Right ventricle myocardium inferior (tissue), 1 donor: ENCODE measurements at regions not wholly inside any gene's neighbourhood (a gene's known extent, or its start where the extent isn't known, plus 50 kb on each side); places are given as distances from the start of the nearest gene placed in this dataset.
"Not testable (repeated sequence)": the region's sequence is repeated elsewhere in the genome, so short reads cannot be mapped to it uniquely, and the experiment has no call there.

Experiments used
- ATAC-seq: fragments of 200-7000 bp; cut with Tn5 transposase; one replicate; pipeline ENCODE4 v1.9.1; 2020; ENCODE audit warnings: mild to moderate bottlenecking, moderate library complexity
- DNase-seq: peaks from one replicate; pipeline ENCODE4 v3.0.0; 2021; ENCODE audit errors: missing footprints
- intact Hi-C: fragments of 100-400 bp; cut with DNase I; formaldehyde crosslinking; loops from one replicate; pipeline ENCODE4 v1.11.0; 2022
- donor health status: DM: no; HTN: yes; CAD: no; lungs with severe emphysema.

DNA sequence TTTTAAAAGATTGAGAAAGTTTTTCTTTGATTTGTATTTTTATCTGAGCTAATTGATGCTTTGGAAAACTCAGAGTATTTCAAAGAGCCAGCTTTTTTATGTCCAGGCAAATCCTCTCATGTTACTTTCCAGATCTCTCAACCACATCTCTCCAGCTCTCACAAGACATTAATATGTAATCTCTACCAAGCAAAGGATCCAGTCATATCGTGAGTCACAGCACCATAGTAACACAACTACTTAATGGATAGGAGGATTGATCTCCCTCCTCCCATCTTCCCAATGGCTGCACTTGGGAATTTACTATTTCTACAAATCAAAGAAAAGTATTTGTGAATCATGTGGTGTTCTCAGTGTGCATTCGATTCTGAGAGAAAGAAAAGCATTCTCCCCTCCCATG lies 63.3 kb downstream of the POU4F1 start:
- ATAC-seq, result no peak
- no peak for DNase-seq
- intact Hi-C loops, result no loop called here

DNA sequence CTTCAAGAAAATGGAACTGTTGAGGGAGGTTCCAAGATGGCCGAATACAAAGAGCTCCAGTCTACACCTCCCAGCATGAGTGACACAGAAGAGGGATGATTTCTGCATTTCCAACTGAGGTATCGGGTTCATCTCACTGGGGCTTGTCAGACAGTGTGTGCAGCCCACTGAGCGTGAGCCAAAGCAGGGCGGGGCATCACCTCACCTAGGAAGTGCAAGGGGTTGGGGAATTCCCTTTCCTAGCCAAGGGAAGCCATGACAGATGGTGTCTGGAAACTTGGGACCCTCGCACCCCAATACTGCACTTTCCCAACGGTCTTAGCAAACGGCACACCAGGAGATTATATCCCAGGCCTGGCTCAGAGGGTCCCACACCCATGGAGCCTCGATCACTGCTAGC lies 77.3 kb downstream of the POU4F1 start:
- ATAC-seq, intact Hi-C loops: not testable (repeated sequence)
- peak; percentile 50 for DNase-seq

DNA sequence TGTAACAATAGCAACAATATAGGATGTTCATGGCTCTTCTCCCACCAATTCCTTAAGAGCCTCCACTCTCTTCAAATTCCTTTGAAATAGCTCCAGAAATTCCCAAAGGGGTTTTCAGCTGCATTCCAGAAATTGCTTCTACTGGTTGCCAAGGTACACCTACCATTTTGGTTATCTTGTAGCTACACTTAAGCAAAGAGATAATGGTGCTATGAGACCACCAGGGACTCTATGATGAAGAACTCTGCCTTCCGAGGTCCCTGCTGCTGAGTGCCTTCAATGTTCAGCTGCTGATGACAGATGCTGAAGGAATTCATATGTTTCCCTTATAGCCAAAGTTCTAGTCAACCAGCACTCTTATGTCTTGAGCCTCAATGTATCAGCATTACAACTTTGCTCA lies 78.4 kb downstream of the POU4F1 start:
- no peak for ATAC-seq
- intact Hi-C loops, result no loop called here
- no peak for DNase-seq

DNA sequence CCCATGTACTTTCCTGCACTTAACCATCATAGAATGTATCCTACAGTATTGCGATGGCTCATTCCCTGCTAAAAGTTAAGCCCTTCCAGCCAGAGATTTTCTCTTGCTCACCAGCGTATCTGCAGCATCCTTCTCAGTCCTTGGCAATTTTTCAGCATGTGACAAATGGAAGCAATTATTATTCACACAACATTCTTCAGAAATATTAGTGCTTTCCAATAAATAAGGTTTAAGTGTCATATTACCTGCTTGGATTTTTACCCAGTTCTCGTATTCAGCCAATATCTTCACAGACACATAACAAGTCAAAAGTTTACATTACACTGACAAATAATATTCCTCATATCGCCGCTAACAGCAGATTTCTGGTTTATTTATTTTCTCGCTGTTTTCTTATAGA lies 82.3 kb downstream of the POU4F1 start:
- intact Hi-C loops, result no loop called here
- DNase-seq (no peak), ATAC-seq (no peak)

DNA sequence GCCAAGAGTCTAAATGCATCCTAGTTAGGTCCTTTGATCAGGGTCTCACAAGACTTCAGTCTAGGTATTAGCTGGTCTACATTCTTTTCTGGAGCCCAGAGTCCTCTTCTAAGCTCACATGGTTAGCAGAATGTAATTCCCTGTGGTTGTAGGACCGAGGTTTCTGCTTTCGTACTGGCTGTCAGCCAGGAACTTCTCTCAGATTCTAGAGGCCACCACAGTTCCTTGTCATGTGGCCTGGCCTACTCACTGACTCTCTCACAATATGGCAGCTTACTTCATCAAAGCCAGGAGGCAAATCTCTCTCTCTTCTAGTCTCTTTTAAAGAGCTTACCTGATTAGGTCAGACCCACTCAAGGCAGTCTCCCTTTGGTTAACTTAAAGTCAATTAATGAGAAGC lies 82.9 kb downstream of the POU4F1 start:
- ATAC-seq (no peak), DNase-seq (no peak)
- intact Hi-C loops, result no loop called here

DNA sequence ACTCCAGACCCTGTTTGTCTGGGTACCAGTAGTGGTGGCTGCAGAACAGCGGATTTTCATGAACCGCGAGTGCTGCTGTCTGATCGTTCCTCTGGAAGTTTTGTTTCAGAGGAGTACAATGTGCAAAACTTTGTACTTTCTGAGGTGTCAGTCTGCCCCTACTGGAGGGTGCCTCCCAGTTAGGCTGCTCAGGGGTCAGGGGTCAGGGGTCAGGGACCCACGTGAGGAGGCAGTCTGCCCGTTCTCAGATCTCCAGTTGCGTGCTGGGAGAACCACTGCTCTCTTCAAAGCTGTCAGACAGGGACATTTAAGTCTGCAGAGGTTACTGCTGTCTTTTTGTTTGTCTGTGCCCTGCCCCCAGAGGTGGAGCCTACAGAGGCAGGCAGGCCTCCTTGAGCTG lies 84.9 kb downstream of the POU4F1 start:
- DNase-seq, ATAC-seq, intact Hi-C loops: not testable (repeated sequence)

DNA sequence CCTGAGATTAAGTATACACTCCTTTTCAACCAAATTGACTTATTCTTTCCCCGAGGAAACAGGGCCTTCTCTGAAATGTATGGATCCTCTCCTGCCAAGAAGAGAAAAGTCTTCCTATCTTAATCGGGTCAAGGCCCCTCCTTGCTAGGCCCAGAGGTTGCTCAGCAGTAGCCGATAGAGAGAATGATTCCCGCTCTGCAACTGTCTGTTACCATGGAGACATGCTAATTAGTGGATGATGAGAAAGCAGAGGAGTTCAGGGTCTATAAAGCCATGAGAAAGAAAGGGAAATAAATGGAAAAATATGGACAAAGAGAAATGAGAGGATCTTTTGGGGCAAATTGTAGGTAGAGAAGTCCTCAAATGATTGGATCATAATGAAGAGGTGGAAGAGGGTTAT lies 103.5 kb downstream of the POU4F1 start:
- no peak for DNase-seq
- intact Hi-C loops, result no loop called here
- ATAC-seq, result no peak

DNA sequence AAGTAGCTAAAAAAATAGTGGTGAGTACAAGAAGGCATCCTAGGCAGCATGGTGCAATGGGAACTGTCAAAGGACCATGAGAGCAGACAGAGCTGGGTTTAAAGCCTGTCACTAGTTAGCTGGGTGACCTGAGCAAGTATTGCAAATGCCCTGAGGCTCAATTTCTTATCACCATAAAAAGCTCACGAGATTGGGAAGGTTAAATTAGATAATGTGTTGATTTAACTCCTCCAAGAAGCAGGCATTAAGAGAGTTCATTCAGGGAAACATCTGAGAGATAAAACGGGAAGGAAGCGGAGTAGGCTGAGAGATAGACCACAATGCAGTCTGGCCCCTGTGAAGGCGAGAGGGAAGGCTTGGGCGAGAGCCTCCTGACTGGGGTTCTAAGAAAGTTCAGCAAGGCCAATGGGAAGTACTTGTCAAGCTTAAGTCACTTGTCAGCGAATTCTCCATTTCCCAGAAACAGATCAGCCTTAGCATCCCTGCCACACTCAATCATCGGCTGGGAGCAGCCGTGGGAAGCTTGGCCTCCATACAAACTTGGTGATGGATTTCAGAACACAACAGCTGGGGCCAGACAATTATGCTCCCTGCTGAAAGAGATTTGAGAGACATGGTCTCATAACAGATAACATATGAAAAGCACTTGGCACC lies 105.5 kb downstream of the POU4F1 start:
- DNase-seq, result no peak
- ATAC-seq, result peak; percentile 84
- intact Hi-C loops, result no loop called here

DNA sequence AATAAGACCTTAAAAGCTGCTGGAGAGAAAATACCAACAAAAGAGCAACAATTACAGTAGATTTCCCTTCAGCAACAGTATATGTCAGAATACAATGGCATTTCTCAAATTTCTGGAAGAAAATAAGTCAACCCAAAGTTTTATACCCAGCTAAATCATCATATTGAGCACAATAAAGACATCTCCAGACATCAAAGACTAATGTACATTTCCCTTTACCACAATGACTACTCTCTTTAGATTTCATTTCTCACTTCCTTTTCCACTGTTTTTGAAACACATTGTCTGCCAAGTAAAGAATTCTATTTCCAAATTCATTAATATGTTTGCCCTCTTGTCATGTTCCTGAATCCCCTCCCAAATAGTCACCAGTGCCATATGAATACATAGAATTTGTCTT lies 111.4 kb downstream of the POU4F1 start:
- no peak for ATAC-seq
- no peak for DNase-seq
- intact Hi-C loops, result no loop called here

DNA sequence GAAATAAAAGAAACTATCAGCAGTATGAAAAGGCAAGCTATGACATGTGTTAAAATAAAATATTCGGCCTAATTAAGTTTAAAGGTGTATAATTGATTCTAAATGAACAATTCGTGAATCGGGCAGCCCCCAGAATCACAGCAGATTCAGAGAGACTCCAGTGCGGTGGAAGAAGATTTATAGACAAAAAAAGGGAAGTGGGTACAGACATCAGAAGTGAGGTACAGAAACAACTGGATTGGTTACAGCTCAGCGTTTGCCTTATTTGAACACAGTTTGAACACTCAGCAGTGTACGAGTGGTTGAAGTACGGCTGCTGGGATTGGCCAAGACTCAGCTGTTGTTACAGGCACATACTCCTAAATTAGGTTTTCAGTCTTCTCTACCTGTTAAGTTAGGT lies 113.1 kb downstream of the POU4F1 start:
- ATAC-seq, DNase-seq, intact Hi-C loops: not testable (repeated sequence)

DNA sequence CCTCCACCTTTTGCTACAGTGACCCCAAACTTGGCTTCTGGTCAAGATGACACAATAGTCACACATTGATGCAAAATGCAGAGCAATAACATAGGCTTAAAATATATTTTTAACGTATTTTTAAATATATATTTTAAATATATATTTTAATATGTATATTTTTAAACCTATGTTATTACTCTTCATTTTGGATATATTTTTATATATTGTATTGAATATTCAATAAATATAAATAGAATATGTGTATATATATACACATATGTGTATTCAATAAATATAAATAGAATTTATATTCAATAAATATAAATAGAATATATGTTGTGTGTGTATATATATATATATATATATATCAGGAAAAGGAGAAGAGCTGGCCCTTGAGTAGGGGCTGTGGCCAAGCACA lies 115.6 kb downstream of the POU4F1 start:
- intact Hi-C loops, result no loop called here
- DNase-seq (no peak), ATAC-seq (no peak)

DNA sequence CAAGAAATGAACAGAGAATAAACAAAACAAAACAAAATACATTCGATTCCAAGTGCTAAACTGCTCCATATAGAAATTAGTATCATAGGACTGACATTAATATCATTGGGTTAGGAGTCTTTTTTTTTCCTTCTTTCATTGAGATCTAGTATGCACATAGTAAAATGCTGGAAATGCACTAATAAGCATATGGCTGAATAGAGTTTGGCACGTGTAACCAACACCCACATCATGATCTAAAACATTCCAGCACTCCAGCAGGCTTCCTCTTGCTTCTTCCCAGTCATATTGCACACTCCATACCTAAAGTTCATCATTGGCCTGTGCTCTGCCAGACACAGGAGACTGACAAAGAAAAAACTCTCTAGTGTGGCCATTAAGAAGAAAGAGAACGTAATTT lies 117.5 kb downstream of the POU4F1 start:
- DNase-seq, result no peak
- ATAC-seq, result no peak
- intact Hi-C loops, result no loop called here

DNA sequence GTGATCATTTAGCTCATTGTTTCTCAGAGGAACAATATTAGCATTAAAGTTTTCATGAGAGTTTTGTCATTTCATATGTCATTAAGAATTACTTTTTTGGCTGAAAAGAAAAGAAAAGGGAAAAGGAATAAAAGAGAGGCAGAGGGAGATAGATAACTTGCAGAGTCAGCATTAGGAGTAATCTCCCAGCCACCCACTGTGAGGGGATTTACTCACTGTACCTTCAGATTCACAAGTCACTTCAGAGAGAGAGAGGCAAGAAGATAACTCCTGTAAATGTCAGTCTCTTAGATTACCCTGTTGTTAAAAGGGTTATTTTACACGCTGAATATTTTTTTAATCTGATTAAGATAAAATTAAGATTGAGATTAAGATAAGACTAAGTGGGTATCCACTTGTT lies 125.2 kb downstream of the POU4F1 start:
- intact Hi-C loops, result no loop called here
- no peak for DNase-seq
- ATAC-seq, result no peak

DNA sequence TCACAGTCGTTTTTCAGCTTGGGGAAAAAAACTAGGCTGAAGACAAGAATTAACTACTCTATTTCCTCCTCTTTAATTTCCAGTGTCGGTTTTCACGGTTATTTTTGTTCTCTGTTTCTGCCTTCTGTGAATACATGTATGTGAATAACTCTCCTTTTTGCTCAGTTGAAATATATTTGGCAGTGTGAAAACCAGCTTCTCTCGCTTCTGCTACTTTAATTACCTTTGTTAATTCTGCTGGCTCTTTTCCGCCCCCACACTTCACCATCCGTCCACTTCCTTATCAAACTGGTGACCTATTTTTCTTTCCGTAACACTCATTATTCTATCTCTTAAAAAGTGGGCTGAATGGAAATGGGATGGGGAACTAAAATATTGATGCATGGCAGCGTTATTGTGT lies 126.4 kb downstream of the POU4F1 start:
- DNase-seq, result no peak
- intact Hi-C loops, result no loop called here

DNA sequence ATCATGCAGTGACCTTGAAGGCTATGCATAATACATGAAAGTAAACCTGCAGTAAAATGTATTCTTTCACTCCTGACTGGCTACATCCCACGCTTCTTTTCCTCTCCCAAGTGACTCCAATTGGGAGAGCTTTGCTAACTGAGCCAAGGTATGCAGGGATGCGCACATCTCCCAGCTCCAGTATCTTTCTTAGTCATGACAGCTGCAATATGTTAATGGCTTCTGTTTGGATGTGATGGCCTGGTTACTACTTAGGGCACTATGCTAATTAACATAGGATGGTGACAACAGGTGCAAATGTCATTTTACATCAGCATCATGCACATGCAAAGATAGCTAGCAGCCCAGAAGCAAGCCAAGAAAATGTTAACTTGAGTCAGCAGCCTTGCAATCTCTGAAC lies 134.7 kb downstream of the POU4F1 start:
- no peak for DNase-seq
- intact Hi-C loops, result no loop called here
- ATAC-seq, result no peak

More for the DNA sequence above, 126.4 kb downstream of the POU4F1 start:
- no peak for ATAC-seq

DNA sequence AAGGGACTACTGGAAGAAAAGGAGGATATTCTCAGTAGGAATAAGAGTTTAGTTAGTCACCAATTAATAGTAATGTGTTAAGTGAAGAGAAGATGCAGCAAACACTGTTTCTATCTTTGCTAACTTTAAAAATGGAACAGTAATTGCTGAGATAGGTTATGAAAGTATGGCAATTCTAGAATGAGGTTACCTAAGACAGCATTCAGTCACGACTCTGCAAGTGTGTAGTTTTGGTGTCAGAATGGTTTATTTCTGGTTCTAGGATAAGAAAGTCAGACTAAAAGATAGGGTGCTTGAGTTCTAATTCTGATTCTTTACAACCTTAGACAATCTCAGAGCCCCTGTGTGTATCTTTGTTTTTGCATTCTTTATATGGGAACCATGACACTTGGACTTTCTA lies 138.1 kb downstream of the POU4F1 start:
- DNase-seq, result no peak
- intact Hi-C loops, result no loop called here
- no peak for ATAC-seq

DNA sequence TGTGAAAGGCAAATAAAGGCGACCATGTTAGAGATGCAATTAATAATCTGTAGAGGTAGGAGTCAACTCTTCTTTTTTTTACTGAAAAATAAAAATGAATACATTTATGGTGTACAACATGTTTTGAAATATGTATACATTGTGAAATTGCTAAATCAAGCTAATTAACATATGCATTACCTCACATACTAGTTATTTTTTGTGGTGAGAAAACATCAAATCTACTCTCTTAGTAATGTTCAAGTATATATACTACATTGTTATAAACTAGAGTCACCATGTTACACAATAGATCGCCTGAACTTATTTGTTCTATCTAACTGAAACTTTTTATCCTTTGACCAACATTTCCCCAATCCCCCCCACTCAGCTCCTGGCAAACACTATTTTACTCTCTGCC lies 143.2 kb downstream of the POU4F1 start:
- intact Hi-C loops, result no loop called here
- ATAC-seq, result no peak
- no peak for DNase-seq

DNA sequence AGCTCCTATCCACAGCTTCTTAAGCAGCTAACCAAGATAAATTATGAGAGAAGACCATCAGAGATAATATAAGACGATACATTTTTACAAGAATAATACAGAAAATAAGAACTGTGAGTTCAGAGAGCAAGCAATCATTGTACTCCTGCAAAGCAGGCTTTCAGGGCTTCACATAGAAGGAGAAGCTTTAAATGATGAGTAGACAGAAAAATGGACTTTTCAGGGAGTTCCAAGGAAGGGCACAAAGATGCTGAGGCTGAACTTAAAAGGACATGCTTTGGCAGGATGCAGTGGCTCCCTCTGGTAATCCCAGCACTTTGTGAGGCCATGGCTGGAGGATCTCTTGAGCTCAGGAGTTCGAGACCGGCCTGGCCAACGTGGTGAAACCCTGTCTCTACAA lies 159.5 kb downstream of the POU4F1 start:
- intact Hi-C loops, result no loop called here
- DNase-seq (no peak), ATAC-seq (no peak)

DNA sequence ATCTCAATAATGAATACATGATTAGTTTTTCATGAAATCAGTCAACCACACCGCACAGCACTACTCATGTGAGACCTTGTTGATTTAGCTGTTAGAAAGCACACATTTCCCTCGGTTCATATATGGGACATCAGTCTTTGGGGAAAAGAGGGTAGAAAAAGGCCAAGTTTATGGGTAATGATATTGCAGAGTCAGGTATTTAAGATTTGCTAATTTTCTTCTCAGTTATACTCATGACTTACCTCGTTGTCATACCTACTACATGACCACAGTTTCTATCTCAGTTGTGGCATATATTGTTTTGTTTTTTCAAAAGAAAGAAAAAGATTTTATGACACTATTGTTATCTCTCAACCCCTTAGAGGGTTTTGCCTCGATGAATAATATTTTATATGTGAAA lies 165.6 kb downstream of the POU4F1 start:
- intact Hi-C loops, result no loop called here
- no peak for DNase-seq
- ATAC-seq, result no peak

DNA sequence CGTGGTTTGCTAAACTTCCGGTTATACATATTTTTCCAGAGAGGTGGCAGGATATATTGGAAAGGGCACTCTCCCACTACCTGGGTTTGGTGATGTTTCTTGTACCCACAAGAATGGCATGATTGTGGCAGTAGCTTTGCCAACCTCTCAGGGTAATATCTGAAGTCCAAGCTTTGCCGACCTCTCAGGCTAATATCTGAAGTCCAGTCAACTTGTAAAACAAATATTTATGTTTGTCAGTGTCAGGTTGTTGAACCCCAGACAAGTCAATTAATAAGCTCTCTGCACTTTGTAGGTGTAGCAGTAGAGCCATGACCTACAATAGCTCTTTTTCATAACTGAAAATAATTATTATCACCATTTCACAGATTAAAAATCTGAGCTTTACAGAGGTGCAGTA lies 167.0 kb downstream of the POU4F1 start:
- DNase-seq, result no peak
- no peak for ATAC-seq
- intact Hi-C loops, result no loop called here

DNA sequence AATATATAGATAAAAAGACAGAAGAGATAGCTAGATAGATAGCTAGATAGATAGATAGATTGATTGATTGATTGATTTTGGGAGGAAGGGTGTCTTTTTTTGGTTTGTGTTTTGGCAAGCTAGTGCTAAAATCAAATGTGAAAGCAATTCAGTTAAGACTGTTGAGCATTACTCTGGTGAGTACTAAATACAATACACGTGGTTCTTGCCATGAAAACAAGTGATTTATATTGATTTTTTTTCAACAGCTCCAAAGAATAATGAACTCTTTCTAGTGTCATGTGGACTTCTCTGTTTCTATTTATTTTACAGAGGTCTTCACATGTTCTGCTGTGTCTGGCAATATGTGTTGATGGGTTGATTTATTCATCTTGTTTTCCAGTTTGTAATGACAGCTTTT lies 172.0 kb downstream of the POU4F1 start:
- ATAC-seq (no peak), DNase-seq (no peak)
- intact Hi-C loops, result no loop called here
